Neuronal stem cell (in vitro differentiated cells): ENCODE measurements at regions not wholly inside any gene's neighbourhood (a gene's known extent, or its start where the extent isn't known, plus 50 kb on each side); places are given as distances from the start of the nearest gene placed in this dataset.

Experiments used
- DNase-seq: peaks from one replicate; pipeline ENCODE4 v3.0.0-alpha.2; 2013; ENCODE audit warnings: low spot score
- H2AFZ ChIP-seq: one replicate; pipeline ENCODE4 v1.6.1; 2013; ENCODE audit warnings: mild to moderate bottlenecking, low read length, inconsistent platforms
- H2AK5ac ChIP-seq: 2 replicates; pipeline ENCODE4 v1.6.1; 2013; ENCODE audit warnings: low read depth, mild to moderate bottlenecking, inconsistent platforms, low read length, moderate library complexity, mixed read lengths
- H2BK120ac ChIP-seq: 2 replicates; pipeline ENCODE4 v1.6.1; 2013; ENCODE audit warnings: low read depth, mild to moderate bottlenecking, inconsistent platforms, low read length, moderate library complexity, mixed read lengths
- H2BK12ac ChIP-seq: one replicate; pipeline ENCODE4 v1.6.1; 2013; ENCODE audit warnings: low read length, inconsistent platforms
- H2BK15ac ChIP-seq: 2 replicates; pipeline ENCODE4 v1.6.1; 2013; ENCODE audit warnings: mild to moderate bottlenecking, low read length, inconsistent platforms, mixed read lengths
- H2BK5ac ChIP-seq: one replicate; pipeline ENCODE4 v1.6.1; 2013; ENCODE audit warnings: inconsistent platforms, mild to moderate bottlenecking, low read length, moderate library complexity
- H3K14ac ChIP-seq: one replicate; pipeline ENCODE4 v1.6.1; 2013; ENCODE audit warnings: low read length, inconsistent platforms
- H3K18ac ChIP-seq: 2 replicates; pipeline ENCODE4 v1.6.1; 2013; ENCODE audit warnings: low read length, inconsistent platforms
- H3K23ac ChIP-seq: 2 replicates; pipeline ENCODE4 v1.6.1; 2013; ENCODE audit warnings: low read depth, mild to moderate bottlenecking, mixed read lengths, low read length, inconsistent platforms; ENCODE audit not compliant: poor library complexity
- H3K27ac ChIP-seq: replicated peaks from 3 replicates; pipeline ENCODE4 v1.5.1; 2013; ENCODE audit warnings: low read length, inconsistent platforms
- H3K27me3 ChIP-seq, 3 experiments: 2 replicates each; pipeline ENCODE4 v1.6.1; 2013; ENCODE audit warnings: low read length in 3 of 3, mild to moderate bottlenecking in 2 of 3, inconsistent platforms in 1 of 3, low read depth in 1 of 3, mixed read lengths in 1 of 3, moderate library complexity in 1 of 3; ENCODE audit not compliant: control insufficient read depth in 3 of 3, insufficient read depth in 3 of 3
- H3K36me3 ChIP-seq, 2 donors: replicated peaks in 1 of 2; 2 replicates each; pipeline ENCODE4 v1.6.1; 2013; ENCODE audit warnings: low read length in 2 of 2; ENCODE audit not compliant: control insufficient read depth in 2 of 2, insufficient read depth in 2 of 2
- H3K4ac ChIP-seq: 2 replicates; pipeline ENCODE4 v1.6.1; 2013; ENCODE audit warnings: inconsistent platforms, mild to moderate bottlenecking, low read length, moderate library complexity
- H3K4me1 ChIP-seq, 2 donors: 1 replicate in 1 of 2; 2 replicates in 1 of 2; pipeline ENCODE4 v1.6.1; 2013; ENCODE audit warnings: low read length in 2 of 2, low read depth in 1 of 2; ENCODE audit not compliant: control insufficient read depth in 2 of 2, insufficient read depth in 1 of 2
- H3K4me2 ChIP-seq: one replicate; pipeline ENCODE4 v1.6.1; 2013; ENCODE audit warnings: mild to moderate bottlenecking, low read length, inconsistent platforms; ENCODE audit not compliant: insufficient read depth, poor library complexity, severe bottlenecking
- H3K4me3 ChIP-seq, 2 donors: 2 replicates each; pipeline ENCODE4 v1.5.1; 2013; ENCODE audit warnings: low read length in 2 of 2, mild to moderate bottlenecking in 2 of 2, inconsistent platforms in 1 of 2, moderate library complexity in 1 of 2
- H3K79me1 ChIP-seq: one replicate; pipeline ENCODE4 v1.6.1; 2013; ENCODE audit warnings: low read depth, mild to moderate bottlenecking, inconsistent platforms, low read length, moderate library complexity
- H3K9ac ChIP-seq: one replicate; pipeline ENCODE4 v1.6.1; 2013; ENCODE audit warnings: mild to moderate bottlenecking, low read depth, low read length, inconsistent platforms; ENCODE audit not compliant: poor library complexity
- H3K9me3 ChIP-seq, 2 donors: replicated peaks in 1 of 2; 2 replicates each; pipeline versions ENCODE3 to v1.6.1; 2013; ENCODE audit warnings: low read length in 2 of 2, mild to moderate bottlenecking in 2 of 2, inconsistent platforms in 1 of 2, low read depth in 1 of 2, mixed read lengths in 1 of 2, moderate library complexity in 1 of 2; ENCODE audit not compliant: control insufficient read depth in 2 of 2, insufficient read depth in 1 of 2
- H4K8ac ChIP-seq: one replicate; pipeline ENCODE4 v1.6.1; 2013; ENCODE audit warnings: low read depth, mild to moderate bottlenecking, inconsistent platforms, low read length, moderate library complexity
- H4K91ac ChIP-seq: one replicate; pipeline ENCODE4 v1.6.1; 2013; ENCODE audit warnings: low read length, low read depth, mild to moderate bottlenecking, inconsistent platforms; ENCODE audit not compliant: poor library complexity
- WGBS, 2 donors: extraction: QIAGEN DNeasy Blood & Tissue Kit; methylation state at CpG; one replicate each; pipeline ENCODE4 v1.1.7; 2013; ENCODE audit warnings: missing lambda C conversion rate in 2 of 2, mixed read lengths in 1 of 2; ENCODE audit not compliant: insufficient read length in 2 of 2, insufficient replicate concordance in 1 of 2; ENCODE audit errors: extremely low coverage in 2 of 2; 5-methylcytosine and 5-hydroxymethylcytosine counted together

DNA sequence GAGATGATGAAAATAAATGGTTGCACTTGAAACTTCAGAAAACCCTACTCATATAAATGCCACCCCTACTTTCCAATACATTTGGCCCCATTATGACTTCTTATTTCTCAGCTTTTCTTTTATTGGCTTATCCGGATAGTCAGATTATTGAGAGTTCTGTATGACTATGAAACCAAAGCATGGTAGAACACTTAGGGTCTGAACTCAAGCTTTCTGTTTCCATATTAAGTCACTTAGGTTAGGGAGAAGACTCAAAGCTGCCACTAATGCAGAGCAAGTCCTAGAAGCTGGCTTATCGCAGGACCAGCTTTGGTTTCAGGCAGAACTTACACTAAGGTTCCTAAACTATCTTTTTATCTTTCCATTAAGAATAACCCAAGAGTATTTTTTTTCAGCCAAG is 229.9 kb upstream of the CPEB2 start:
- H3K9me3 ChIP-seq = no peaks in the 10 kb centered on the region
- no peak overlapping the region for H2BK12ac ChIP-seq
- H3K14ac ChIP-seq = no peak overlapping the region
- H3K27me3 ChIP-seq = no peaks in the 10 kb centered on the region
- H3K4me1 ChIP-seq = no peaks in the 10 kb centered on the region
- no peak overlapping the region for H3K4me3 ChIP-seq
- no peaks in the 10 kb centered on the region for H3K36me3 ChIP-seq
- no peak overlapping the region for H4K8ac ChIP-seq
- no peak overlapping the region for H2BK120ac ChIP-seq
- no peak overlapping the region for H3K27ac ChIP-seq
- DNase-seq = no peak
- H3K79me1 ChIP-seq = no peaks in the 10 kb centered on the region
- no CpG with 5 or more reads among the region's 2 CpGs for WGBS, 2 donors
- H3K4ac ChIP-seq = no peak overlapping the region
- no peak overlapping the region for H3K4me2 ChIP-seq
- no peak overlapping the region for H3K23ac ChIP-seq
- H2BK5ac ChIP-seq = no peak overlapping the region
- no peak overlapping the region for H3K18ac ChIP-seq
- H2AFZ ChIP-seq = no peak overlapping the region
- H3K9ac ChIP-seq = no peak overlapping the region
- no peak overlapping the region for H2BK15ac ChIP-seq
- H4K91ac ChIP-seq = no peak overlapping the region
- H2AK5ac ChIP-seq = no peak overlapping the region

GRCh38 chr4:14783011-14783877 is 219.0 kb upstream of the CPEB2 start:
- WGBS, 2 donors = no CpG with 5 or more reads among the region's 5 CpGs
- Histone ChIP-seq H2AFZ (no peak overlapping the region), H3K18ac (no peak overlapping the region), H4K91ac (no peak overlapping the region), H3K9me3 (peaks cover 2 to 5% of the 10 kb centered on the region in 2 donors), H3K4me3 (no peak overlapping the region), H3K27me3 (no peaks in the 10 kb centered on the region), H3K23ac (no peak overlapping the region), H2BK120ac (no peak overlapping the region), H3K9ac (no peak overlapping the region), H2AK5ac (no peak overlapping the region), H2BK12ac (no peak overlapping the region), H3K14ac (no peak overlapping the region), H2BK5ac (no peak overlapping the region), H3K27ac (no peak overlapping the region), H3K4me2 (no peak overlapping the region), H3K36me3 (no peaks in the 10 kb centered on the region), H3K4ac (no peak overlapping the region), H3K79me1 (no peaks in the 10 kb centered on the region), H3K4me1 (no peaks in the 10 kb centered on the region), H2BK15ac (no peak overlapping the region), H4K8ac (no peak overlapping the region)
- no peak for DNase-seq

DNA sequence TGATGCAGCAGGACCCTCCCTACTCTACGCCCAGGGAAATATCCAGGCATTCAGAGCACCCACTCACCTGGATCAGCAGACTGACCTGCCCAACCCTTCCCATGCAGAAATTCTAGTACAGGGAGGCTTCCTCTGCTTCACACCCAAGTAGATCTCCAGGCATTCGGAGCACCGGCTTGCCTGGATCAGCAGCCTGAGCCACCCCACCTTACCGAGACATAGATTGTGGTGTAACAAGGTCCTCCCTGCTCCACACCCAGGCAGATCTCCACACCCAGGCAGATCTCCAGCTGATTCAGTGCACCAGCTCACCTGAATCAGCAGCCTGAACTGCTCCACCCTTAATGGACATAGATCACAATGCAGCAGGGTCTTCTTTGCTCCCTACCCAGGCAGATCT is 215.1 kb upstream of the CPEB2 start:
- no peak overlapping the region for H2BK120ac ChIP-seq
- DNase-seq = no peak
- no peak overlapping the region for H3K23ac ChIP-seq
- no peak overlapping the region for H3K4me3 ChIP-seq
- WGBS, 2 donors = no CpG with 5 or more reads among the region's 4 CpGs
- H3K27ac ChIP-seq = no peak overlapping the region
- H3K4me1 ChIP-seq = no peaks in the 10 kb centered on the region
- peak overlapping the region; percentile 7 for H4K8ac ChIP-seq
- no peaks in the 10 kb centered on the region for H3K79me1 ChIP-seq
- peaks cover 2 to 6% of the 10 kb centered on the region in 2 donors for H3K9me3 ChIP-seq
- H2BK5ac ChIP-seq = no peak overlapping the region
- H2BK12ac ChIP-seq = no peak overlapping the region
- H3K9ac ChIP-seq = no peak overlapping the region
- no peak overlapping the region for H2AK5ac ChIP-seq
- no peak overlapping the region for H2BK15ac ChIP-seq
- no peak overlapping the region for H3K4me2 ChIP-seq
- H3K36me3 ChIP-seq = no peaks in the 10 kb centered on the region
- no peak overlapping the region for H3K14ac ChIP-seq
- no peak overlapping the region for H3K18ac ChIP-seq
- H3K4ac ChIP-seq = no peak overlapping the region
- H2AFZ ChIP-seq = no peak overlapping the region
- H4K91ac ChIP-seq = no peak overlapping the region
- H3K27me3 ChIP-seq = no peaks in the 10 kb centered on the region

GRCh38 chr4:14787894-14788293 is 214.4 kb upstream of the CPEB2 start:
- DNase-seq = no peak
- Histone ChIP-seq H4K91ac (no peak overlapping the region), H4K8ac (no peak overlapping the region), H3K23ac (no peak overlapping the region), H3K9ac (no peak overlapping the region), H3K27ac (no peak overlapping the region), H2BK120ac (no peak overlapping the region), H2BK5ac (no peak overlapping the region), H2BK12ac (no peak overlapping the region), H3K4me1 (no peaks in the 10 kb centered on the region), H2AFZ (no peak overlapping the region), H3K4me2 (no peak overlapping the region), H3K18ac (no peak overlapping the region), H3K4ac (no peak overlapping the region), H2BK15ac (no peak overlapping the region), H3K79me1 (no peaks in the 10 kb centered on the region), H3K9me3 (peaks cover 2 to 6% of the 10 kb centered on the region in 2 donors), H3K36me3 (no peaks in the 10 kb centered on the region), H3K27me3 (no peaks in the 10 kb centered on the region), H3K14ac (no peak overlapping the region), H2AK5ac (no peak overlapping the region), H3K4me3 (peak overlapping the region in 1 of 2 donors; percentile 48)
